ENCODE measurements at regions not wholly inside any gene's neighbourhood (a gene's known extent, or its start where the extent isn't known, plus 50 kb on each side); places are given as distances from the start of the nearest gene placed in this dataset.

DNA sequence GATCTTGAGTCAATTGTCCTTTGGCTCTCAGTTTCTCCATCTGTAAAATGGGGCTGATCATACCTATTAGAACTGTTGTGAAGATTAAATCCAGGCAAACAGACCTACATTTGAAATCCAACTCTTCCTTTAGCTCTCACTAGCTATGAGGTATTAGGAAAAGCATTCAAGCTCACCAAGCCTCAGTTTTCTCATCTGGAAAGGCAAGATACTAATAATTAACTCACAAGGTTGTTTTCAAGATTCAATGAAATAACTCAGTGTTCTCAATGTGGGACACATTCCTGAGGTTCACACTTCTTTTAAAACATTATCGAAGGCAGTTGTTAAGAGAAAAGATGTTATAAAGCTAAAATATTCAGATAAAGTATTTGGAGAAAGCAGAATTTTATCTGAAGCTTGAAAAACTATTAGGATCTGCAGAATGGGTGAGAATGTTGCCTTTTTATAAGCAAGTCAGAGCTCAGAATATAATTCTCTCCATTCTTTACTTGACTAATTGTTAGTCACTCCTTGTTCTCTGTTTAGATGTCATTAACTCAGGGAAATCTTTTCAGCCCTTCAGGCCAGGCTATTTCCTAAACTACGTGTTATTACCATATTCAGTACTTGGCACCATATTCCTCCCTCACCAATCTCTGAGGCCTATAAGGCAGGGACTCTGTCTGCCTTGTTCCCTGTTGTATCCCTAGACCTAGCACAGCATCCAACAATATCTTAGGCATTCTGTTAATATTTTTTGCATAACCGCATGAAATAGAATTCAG is 72.0 kb upstream of the VAV3 start:
- TF ChIP-seq EP300 (conservative IDR thresholded peaks at IDR 0.05; ENCODE audit: poor library complexity, severe bottlenecking): no peak
- TF ChIP-seq, protein P1, sequence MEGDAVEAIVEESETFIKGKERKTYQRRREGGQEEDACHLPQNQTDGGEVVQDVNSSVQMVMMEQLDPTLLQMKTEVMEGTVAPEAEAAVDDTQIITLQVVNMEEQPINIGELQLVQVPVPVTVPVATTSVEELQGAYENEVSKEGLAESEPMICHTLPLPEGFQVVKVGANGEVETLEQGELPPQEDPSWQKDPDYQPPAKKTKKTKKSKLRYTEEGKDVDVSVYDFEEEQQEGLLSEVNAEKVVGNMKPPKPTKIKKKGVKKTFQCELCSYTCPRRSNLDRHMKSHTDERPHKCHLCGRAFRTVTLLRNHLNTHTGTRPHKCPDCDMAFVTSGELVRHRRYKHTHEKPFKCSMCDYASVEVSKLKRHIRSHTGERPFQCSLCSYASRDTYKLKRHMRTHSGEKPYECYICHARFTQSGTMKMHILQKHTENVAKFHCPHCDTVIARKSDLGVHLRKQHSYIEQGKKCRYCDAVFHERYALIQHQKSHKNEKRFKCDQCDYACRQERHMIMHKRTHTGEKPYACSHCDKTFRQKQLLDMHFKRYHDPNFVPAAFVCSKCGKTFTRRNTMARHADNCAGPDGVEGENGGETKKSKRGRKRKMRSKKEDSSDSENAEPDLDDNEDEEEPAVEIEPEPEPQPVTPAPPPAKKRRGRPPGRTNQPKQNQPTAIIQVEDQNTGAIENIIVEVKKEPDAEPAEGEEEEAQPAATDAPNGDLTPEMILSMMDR (IDR thresholded peaks at IDR 0.05; ENCODE audit: poor library complexity, severe bottlenecking): no peak
- no peak for TF ChIP-seq RAD21 (conservative IDR thresholded peaks at IDR 0.05)
